ENCODE measurements at regions not wholly inside any gene's neighbourhood (a gene's known extent, or its start where the extent isn't known, plus 50 kb on each side); places are given as distances from the start of the nearest gene placed in this dataset.
A peak's percentile ranks its signal among the peaks of the same experiment; 100 is the strongest.

DNA sequence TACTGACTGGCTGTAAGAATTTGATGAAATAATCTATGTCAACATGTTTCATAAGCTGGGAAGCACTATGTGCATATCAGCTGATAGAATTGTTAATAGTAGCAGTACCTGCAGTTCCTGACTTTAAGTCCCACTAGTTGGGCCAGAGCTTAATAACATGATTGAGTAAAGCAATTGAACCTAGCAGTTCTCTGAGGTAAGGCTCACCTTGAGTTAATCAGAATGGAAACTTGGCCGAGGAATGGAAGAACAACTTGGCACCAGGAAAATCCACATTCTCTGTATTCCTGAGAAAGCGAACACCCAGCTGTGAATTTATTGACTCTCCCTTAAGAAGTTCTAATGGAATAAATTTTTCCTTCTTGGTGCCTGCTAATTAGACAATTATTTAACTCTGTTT is 262.6 kb downstream of the IGSF11 start:
- intact Hi-C loops (cut with micrococcal nuclease) (no loop called here), in situ Hi-C loops (cut with MboI) (no loop called here)
- H2AFZ ChIP-seq (ENCODE audit: low read depth, low read length): no peak overlapping the region
- H3K79me2 ChIP-seq (ENCODE audit: control insufficient read depth, insufficient read depth, low read length): no peaks in the 10 kb centered on the region; the same call in 2 of the 3 replicates
- no peaks in the 10 kb centered on the region for H3K27me3 ChIP-seq (ENCODE audit: control insufficient read depth in 2 of 2, insufficient read depth in 2 of 2, low read length in 2 of 2)
- H3K4me3 ChIP-seq: no peak overlapping the region
- 14% methylated on average over 2 of the region's 2 CpGs for WGBS (ENCODE audit: insufficient coverage, low coverage, missing lambda C conversion rate)
- BruUV-seq (replicated peaks): no TSS peak
- H4K20me1 ChIP-seq (replicated peaks; ENCODE audit: control insufficient read depth, insufficient read depth, low read length): no peaks in the 10 kb centered on the region
- TF ChIP-seq, protein P1, sequence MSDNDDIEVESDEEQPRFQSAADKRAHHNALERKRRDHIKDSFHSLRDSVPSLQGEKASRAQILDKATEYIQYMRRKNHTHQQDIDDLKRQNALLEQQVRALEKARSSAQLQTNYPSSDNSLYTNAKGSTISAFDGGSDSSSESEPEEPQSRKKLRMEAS (CRISPR knock-in tag; IDR thresholded peaks at IDR 0.05): no peak
- no peak for TF ChIP-seq SIRT6 (IDR thresholded peaks at IDR 0.05; ENCODE audit: low read depth, low read length)
- ATAC-seq: no peak
- CTCF ChIA-PET (ENCODE audit: low intra/inter-chr PET ratio): no interaction called here
- H3K27ac ChIP-seq (ENCODE audit: extremely low read depth, low read depth, low read length): peak overlapping the region; percentile 66; the same call in 1 of the 3 replicates
- peaks cover 0 to 2% of the 10 kb centered on the region in 2 experiments; a peak in 3 of 5 replicates for H3K4me1 ChIP-seq (replicated peaks in 1 of 2; ENCODE audit: control insufficient read depth in 2 of 2, insufficient read depth in 2 of 2, low read length in 2 of 2)
- H3K9me3 ChIP-seq (replicated peaks; ENCODE audit: control insufficient read depth, insufficient read depth, low read depth, low read length): no peaks in the 10 kb centered on the region
- no peak overlapping the region for H3K4me2 ChIP-seq (ENCODE audit: insufficient read depth, low read length)
- DNase-seq (ENCODE audit: extremely low read depth in 1 of 4, low spot score in 3 of 4): no peak
- no peak for FAIRE-seq
- POLR2A ChIA-PET: no interaction called here
- no peak overlapping the region for H3K9ac ChIP-seq (ENCODE audit: insufficient read depth in 1 of 2, low read depth in 2 of 2, low read length in 2 of 2)
- no peaks in the 10 kb centered on the region for H3K36me3 ChIP-seq (ENCODE audit: control insufficient read depth, insufficient read depth, low read length)
- no peaks in the 10 kb centered on the region for H3K9me1 ChIP-seq (ENCODE audit: control insufficient read depth, insufficient read depth, low read length)

DNA sequence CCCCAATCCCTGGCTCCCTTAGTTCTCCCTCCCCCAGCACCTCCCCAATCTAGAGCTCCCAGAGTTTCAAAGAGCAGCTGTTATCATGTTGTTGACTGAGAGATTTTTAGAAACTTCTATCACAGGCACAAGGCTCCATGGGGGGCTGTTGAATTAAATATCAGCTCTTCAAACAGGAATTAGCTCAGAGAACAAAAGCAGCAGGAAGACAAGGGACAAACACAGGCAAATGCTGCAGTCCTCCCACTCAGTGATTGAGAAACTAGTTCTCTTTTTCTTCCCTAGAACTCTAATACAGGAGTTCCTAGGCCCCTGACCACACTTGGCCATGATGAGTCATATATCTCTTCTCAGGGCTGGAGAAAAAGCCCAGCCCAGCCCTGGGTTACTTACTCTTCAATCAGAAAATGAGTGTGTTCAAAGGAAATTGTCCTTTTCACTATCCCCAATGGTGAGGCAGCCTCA is 262.1 kb downstream of the IGSF11 start:
- CTCF ChIA-PET (ENCODE audit: low intra/inter-chr PET ratio): no interaction called here
- FAIRE-seq: no peak
- TF ChIP-seq JUN (IDR thresholded peaks at IDR 0.05; ENCODE audit: borderline replicate concordance, low read depth, low read length) (0 out of 2 replicates have a peak, but pooled peaks have one; percentile 25), JUN (CRISPR knock-in tag; IDR thresholded peaks at IDR 0.05; ENCODE audit: borderline replicate concordance) (no peak), ZNF143 (CRISPR knock-in tag; IDR thresholded peaks at IDR 0.05) (no peak), ZC3H11A (IDR thresholded peaks at IDR 0.05; ENCODE audit: low read depth, low read length) (no peak), PTTG1 (tag; IDR thresholded peaks at IDR 0.05; ENCODE audit: low read depth) (no peak), EZH2 (IDR thresholded peaks at IDR 0.05; ENCODE audit: borderline replicate concordance, low read depth, low read length) (no peak), U2AF1 (optimal IDR thresholded peaks at IDR 0.05; ENCODE audit: low read depth, low read length) (no peak), HMG20B (CRISPR knock-in tag; IDR thresholded peaks at IDR 0.05) (no peak), ZNF717 (CRISPR knock-in tag; IDR thresholded peaks at IDR 0.05) (no peak), MCM2 (IDR thresholded peaks at IDR 0.05; ENCODE audit: low read depth) (no peak), NFIX (CRISPR knock-in tag; IDR thresholded peaks at IDR 0.05; ENCODE audit: low read depth) (no peak), GTF2A2 (tag; IDR thresholded peaks at IDR 0.05) (no peak), ZSCAN32 (CRISPR knock-in tag; IDR thresholded peaks at IDR 0.05) (no peak), XRCC3 (IDR thresholded peaks at IDR 0.05) (no peak), MTF1 (CRISPR knock-in tag; IDR thresholded peaks at IDR 0.05; ENCODE audit: borderline replicate concordance) (no peak)
- TF ChIP-seq, protein P2, sequence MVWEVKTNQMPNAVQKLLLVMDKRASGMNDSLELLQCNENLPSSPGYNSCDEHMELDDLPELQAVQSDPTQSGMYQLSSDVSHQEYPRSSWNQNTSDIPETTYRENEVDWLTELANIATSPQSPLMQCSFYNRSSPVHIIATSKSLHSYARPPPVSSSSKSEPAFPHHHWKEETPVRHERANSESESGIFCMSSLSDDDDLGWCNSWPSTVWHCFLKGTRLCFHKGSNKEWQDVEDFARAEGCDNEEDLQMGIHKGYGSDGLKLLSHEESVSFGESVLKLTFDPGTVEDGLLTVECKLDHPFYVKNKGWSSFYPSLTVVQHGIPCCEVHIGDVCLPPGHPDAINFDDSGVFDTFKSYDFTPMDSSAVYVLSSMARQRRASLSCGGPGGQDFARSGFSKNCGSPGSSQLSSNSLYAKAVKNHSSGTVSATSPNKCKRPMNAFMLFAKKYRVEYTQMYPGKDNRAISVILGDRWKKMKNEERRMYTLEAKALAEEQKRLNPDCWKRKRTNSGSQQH (CRISPR knock-in tag; IDR thresholded peaks at IDR 0.05): no peak

More for the DNA sequence above, 262.1 kb downstream of the IGSF11 start:
- Histone ChIP-seq H2AFZ (ENCODE audit: low read depth, low read length) (no peak overlapping the region), H3K9ac (ENCODE audit: insufficient read depth in 1 of 2, low read depth in 2 of 2, low read length in 2 of 2) (no peak overlapping the region), H3K9me1 (ENCODE audit: control insufficient read depth, insufficient read depth, low read length) (no peaks in the 10 kb centered on the region), H3K4me1 (replicated peaks in 1 of 2; ENCODE audit: control insufficient read depth in 2 of 2, insufficient read depth in 2 of 2, low read length in 2 of 2) (peaks cover 0 to 2% of the 10 kb centered on the region in 2 experiments; a peak in 3 of 5 replicates), H3K27ac (ENCODE audit: extremely low read depth, low read depth, low read length) (peak overlapping the region; percentile 66; the same call in 1 of the 3 replicates), H3K36me3 (ENCODE audit: control insufficient read depth, insufficient read depth, low read length) (no peaks in the 10 kb centered on the region), H4K20me1 (replicated peaks; ENCODE audit: control insufficient read depth, insufficient read depth, low read length) (no peaks in the 10 kb centered on the region), H3K27me3 (ENCODE audit: control insufficient read depth in 2 of 2, insufficient read depth in 2 of 2, low read length in 2 of 2) (no peaks in the 10 kb centered on the region), H3K4me2 (ENCODE audit: insufficient read depth, low read length) (no peak overlapping the region; the same call in 1 of the 2 replicates), H3K79me2 (ENCODE audit: control insufficient read depth, insufficient read depth, low read length) (no peaks in the 10 kb centered on the region; the same call in 2 of the 3 replicates), H3K4me3 (no peak overlapping the region), H3K9me3 (replicated peaks; ENCODE audit: control insufficient read depth, insufficient read depth, low read depth, low read length) (no peaks in the 10 kb centered on the region)
- POLR2A ChIA-PET: interaction anchor here (1.0 kb wide), 1 partner anchor 10 kb away, joined by 3 read pairs; no protein-coding TSS in a partner anchor
- intact Hi-C loops (cut with micrococcal nuclease): no loop called here
- DNase-seq (ENCODE audit: extremely low read depth in 1 of 4, low spot score in 3 of 4): peak; percentile 6 to 58 (median 18)
- in situ Hi-C loops (cut with MboI): no loop called here
- no TSS peak for BruUV-seq (replicated peaks)
- ATAC-seq: peak; percentile 88

All from K562 (cell line).